ENCODE measurements at regions not wholly inside any gene's neighbourhood (a gene's known extent, or its start where the extent isn't known, plus 50 kb on each side); places are given as distances from the start of the nearest gene placed in this dataset.
"Not testable (repeated sequence)": the region's sequence is repeated elsewhere in the genome, so short reads cannot be mapped to it uniquely, and the experiment has no call there.

GRCh38 chr6:160812097-160812496, 110.1 kb downstream of the PLG start:
- H3K27ac ChIP-seq (replicated peaks): no peak overlapping the region

GRCh38 chr6:160818934-160819333, 116.9 kb downstream of the PLG start:
- H3K4me3 ChIP-seq (replicated peaks; ENCODE audit: insufficient read depth, low read length): no peak overlapping the region
- TF ChIP-seq GABPA (IDR thresholded peaks at IDR 0.05; ENCODE audit: low read depth) (no peak), POLR2AphosphoS5 (IDR thresholded peaks at IDR 0.05; ENCODE audit: low read depth) (no peak), CTCF (IDR thresholded peaks at IDR 0.05; ENCODE audit: insufficient read depth, low read length) (no peak), REST (IDR thresholded peaks at IDR 0.05; ENCODE audit: insufficient replicate concordance, low read depth) (no peak), SPI1 (IDR thresholded peaks at IDR 0.05; ENCODE audit: borderline replicate concordance, low read depth) (no peak)

More at GRCh38 chr6:160812097-160812496, 110.1 kb downstream of the PLG start:
- Histone ChIP-seq H3K27me3 (ENCODE audit: insufficient read depth, poor library complexity, severe bottlenecking) (no peaks in the 10 kb centered on the region), H3K4me3 (replicated peaks; ENCODE audit: insufficient read depth, low read length) (no peak overlapping the region)
- TF ChIP-seq REST (IDR thresholded peaks at IDR 0.05; ENCODE audit: insufficient replicate concordance, low read depth): no peak
- TF ChIP-seq CTCF (IDR thresholded peaks at IDR 0.05; ENCODE audit: insufficient read depth, low read length): no peak
- no peak for TF ChIP-seq GABPA (IDR thresholded peaks at IDR 0.05; ENCODE audit: low read depth)
- no peak for TF ChIP-seq SPI1 (IDR thresholded peaks at IDR 0.05; ENCODE audit: borderline replicate concordance, low read depth)
- no peak for TF ChIP-seq POLR2AphosphoS5 (IDR thresholded peaks at IDR 0.05; ENCODE audit: low read depth)
- no peak for DNase-seq (ENCODE audit: low read depth in 1 of 2, low spot score in 1 of 2)

GRCh38 chr6:160820661-160821060, 118.6 kb downstream of the PLG start:
- not testable (repeated sequence) for H3K4me3 ChIP-seq (replicated peaks; ENCODE audit: insufficient read depth, low read length); DNase-seq (ENCODE audit: low read depth in 1 of 2, low spot score in 1 of 2); H3K27ac ChIP-seq (replicated peaks); H3K27me3 ChIP-seq (ENCODE audit: insufficient read depth, poor library complexity, severe bottlenecking)

More at GRCh38 chr6:160818934-160819333, 116.9 kb downstream of the PLG start:
- DNase-seq (ENCODE audit: low read depth in 1 of 2, low spot score in 1 of 2): no peak
- no peaks in the 10 kb centered on the region for H3K27me3 ChIP-seq (ENCODE audit: insufficient read depth, poor library complexity, severe bottlenecking)
- no peak overlapping the region for H3K27ac ChIP-seq (replicated peaks)

- no peak for TF ChIP-seq GABPA (IDR thresholded peaks at IDR 0.05; ENCODE audit: low read depth)
- H3K27me3 ChIP-seq (ENCODE audit: insufficient read depth, poor library complexity, severe bottlenecking): no peaks in the 10 kb centered on the region
- no peak overlapping the region for H3K27ac ChIP-seq (replicated peaks)
- H3K4me3 ChIP-seq (replicated peaks; ENCODE audit: insufficient read depth, low read length): no peak overlapping the region
- DNase-seq (ENCODE audit: low read depth in 1 of 2, low spot score in 1 of 2): no peak
These were observed 129.7 kb downstream of the PLG start for GRCh38 chr6:160831739-160832138.

GRCh38 chr6:160832422-160832821, 130.4 kb downstream of the PLG start:
- TF ChIP-seq POLR2AphosphoS5 (IDR thresholded peaks at IDR 0.05; ENCODE audit: low read depth) (no peak), REST (IDR thresholded peaks at IDR 0.05; ENCODE audit: insufficient replicate concordance, low read depth) (no peak)
- no peak for DNase-seq (ENCODE audit: low read depth in 1 of 2, low spot score in 1 of 2)

More at GRCh38 chr6:160832422-160832821, 130.4 kb downstream of the PLG start:
- Histone ChIP-seq H3K27ac (replicated peaks) (no peak overlapping the region), H3K4me3 (replicated peaks; ENCODE audit: insufficient read depth, low read length) (no peak overlapping the region), H3K27me3 (ENCODE audit: insufficient read depth, poor library complexity, severe bottlenecking) (no peaks in the 10 kb centered on the region)

Data from HL-60 (cell line).